Astrocyte of the cerebellum (primary cell): ENCODE measurements at regions not wholly inside any gene's neighbourhood (a gene's known extent, or its start where the extent isn't known, plus 50 kb on each side); places are given as distances from the start of the nearest gene placed in this dataset.
"Not testable (repeated sequence)": the region's sequence is repeated elsewhere in the genome, so short reads cannot be mapped to it uniquely, and the experiment has no call there.

ENCODE experiments used
- DNase-seq: peaks from one replicate; pipeline ENCODE4 v3.0.0-alpha.2; 2011; ENCODE audit warnings: low read depth
- H3K4me3 ChIP-seq: 2 replicates; pipeline ENCODE4 v1.5.1; 2011; ENCODE audit warnings: mild to moderate bottlenecking, low read depth, low read length, moderate library complexity
- in situ Hi-C: cut with HindIII; loops from 2 replicates; pipeline ENCODE4 v1.10.0; 2017; ENCODE audit warnings: low sequenced_read_pairs

GRCh38 chr9:40097992-40098391 is 742.5 kb downstream of the SPATA31A1 start:
- peak; percentile 12 for DNase-seq
- H3K4me3 ChIP-seq, in situ Hi-C loops: not testable (repeated sequence)

- DNase-seq = peak; percentile 6
- in situ Hi-C loops = not testable (repeated sequence)
Measured at GRCh38 chr9:40106003-40106782, 750.7 kb downstream of the SPATA31A1 start.

GRCh38 chr9:40106783-40107248 is 751.3 kb downstream of the SPATA31A1 start:
- in situ Hi-C loops, DNase-seq: not testable (repeated sequence)
- peak overlapping the region; percentile 54 for H3K4me3 ChIP-seq

More at GRCh38 chr9:40106003-40106782, 750.7 kb downstream of the SPATA31A1 start:
- peak overlapping the region; percentile 54 for H3K4me3 ChIP-seq

- H3K4me3 ChIP-seq, DNase-seq, in situ Hi-C loops: not testable (repeated sequence)
Measured at GRCh38 chr9:40107251-40107650, 751.8 kb downstream of the SPATA31A1 start.

DNA sequence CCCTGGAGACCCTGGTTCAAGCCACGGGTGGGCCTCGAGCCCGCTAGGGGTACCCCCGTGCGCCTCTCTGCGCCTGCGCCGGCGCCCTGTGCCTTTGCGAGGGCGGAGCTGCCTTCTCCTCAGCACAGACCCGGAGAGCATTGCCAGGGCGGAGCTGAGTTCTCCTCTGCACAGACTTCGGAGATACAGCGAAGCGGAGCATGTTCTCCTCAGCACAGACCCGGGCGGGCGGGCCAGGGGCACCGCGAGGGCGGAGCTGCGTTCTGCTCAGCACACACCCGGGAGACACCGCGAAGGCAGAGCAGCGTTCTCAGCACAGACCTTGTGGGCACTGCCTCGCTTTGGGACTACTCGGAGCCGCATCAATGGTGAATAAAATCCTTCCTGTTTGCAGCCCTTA is 753.0 kb downstream of the SPATA31A1 start:
- in situ Hi-C loops, DNase-seq, H3K4me3 ChIP-seq: not testable (repeated sequence)

DNA sequence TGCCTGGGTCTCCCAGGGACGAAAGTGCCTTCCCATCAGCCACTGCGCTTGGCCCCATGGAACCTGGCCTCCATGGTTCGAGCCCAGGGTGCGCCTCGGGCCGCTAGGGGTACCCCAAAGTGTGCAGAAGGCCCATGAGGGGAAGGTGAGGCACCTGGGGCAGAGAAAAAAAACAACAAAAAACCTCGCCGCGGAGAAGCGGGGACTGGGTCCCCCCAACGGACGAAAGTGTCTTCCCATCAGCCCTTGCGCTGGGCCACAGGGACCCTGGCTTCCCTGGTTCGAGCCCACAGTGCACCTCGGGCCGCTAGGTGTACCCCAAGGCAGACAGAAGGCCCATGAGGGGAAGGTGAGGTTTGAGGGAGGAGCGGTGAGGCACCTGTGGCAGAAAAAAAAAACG is 755.3 kb downstream of the SPATA31A1 start:
- DNase-seq, H3K4me3 ChIP-seq, in situ Hi-C loops: not testable (repeated sequence)

DNA sequence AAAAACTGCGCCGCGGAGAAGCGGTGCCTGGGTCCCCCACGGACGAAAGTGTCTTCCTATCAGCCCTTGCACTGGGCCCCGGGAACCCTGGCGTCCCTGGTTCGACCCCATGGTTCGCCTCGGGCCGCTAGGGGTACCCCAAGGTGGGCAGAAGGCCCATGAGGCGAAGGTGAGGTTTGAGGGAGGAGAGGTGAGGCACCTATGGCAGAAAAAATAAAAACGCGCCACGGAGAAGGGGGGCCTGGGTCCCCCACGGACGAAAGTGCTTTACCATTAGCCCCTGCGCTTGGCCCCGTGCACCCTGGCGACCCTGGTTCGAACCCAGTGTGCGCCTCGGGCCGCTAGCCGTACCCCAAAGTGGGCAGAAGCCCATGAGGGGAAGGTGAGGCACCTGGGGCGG is 756.1 kb downstream of the SPATA31A1 start:
- in situ Hi-C loops, H3K4me3 ChIP-seq, DNase-seq: not testable (repeated sequence)

DNA sequence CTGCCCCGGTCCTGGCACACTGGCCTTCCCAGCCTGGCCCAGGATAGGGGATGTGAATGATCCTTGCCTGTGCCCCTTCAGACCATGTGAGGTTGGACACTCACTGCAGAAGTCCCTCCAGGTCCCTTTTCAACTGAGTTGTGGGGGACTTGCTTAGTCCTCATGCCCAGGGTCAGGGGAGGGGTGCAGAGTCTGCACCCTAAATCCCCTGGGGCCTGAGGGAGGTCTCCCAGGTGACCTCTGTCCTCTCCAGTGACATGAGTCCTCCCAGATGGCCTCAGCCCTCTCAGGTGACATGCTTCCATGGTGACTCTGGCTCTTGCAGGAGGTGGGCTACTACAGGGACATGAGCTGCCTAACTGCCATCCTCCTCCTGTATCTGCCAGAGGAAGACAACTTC is 775.1 kb downstream of the SPATA31A1 start:
- in situ Hi-C loops, H3K4me3 ChIP-seq, DNase-seq: not testable (repeated sequence)

GRCh38 chr9:40169204-40169603 is 813.7 kb downstream of the SPATA31A1 start:
- in situ Hi-C loops, H3K4me3 ChIP-seq, DNase-seq: not testable (repeated sequence)

DNA sequence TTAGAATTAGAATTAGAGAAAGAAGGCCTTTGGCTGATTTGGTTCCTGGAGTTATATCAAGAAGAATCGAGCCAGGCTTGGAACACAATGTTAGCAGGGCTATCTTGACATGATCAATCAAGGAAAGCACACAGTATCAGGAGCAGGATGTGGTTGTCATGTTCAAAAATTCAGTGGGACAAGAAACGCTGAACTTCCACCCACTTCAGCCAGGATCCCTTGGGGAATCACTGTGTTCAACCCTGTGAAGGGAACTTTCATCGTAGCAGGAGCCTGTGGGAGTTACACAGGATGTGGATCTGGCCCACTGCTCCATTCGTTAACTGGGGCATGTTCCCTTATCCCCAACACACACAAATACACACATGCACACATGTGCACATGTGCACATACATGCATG is 817.8 kb downstream of the SPATA31A1 start:
- H3K4me3 ChIP-seq, DNase-seq, in situ Hi-C loops: not testable (repeated sequence)

GRCh38 chr9:40174035-40174434 is 818.6 kb downstream of the SPATA31A1 start:
- in situ Hi-C loops, DNase-seq, H3K4me3 ChIP-seq: not testable (repeated sequence)

- H3K4me3 ChIP-seq, in situ Hi-C loops, DNase-seq: not testable (repeated sequence)
Measured at GRCh38 chr9:40177403-40177802, 821.9 kb downstream of the SPATA31A1 start.

GRCh38 chr9:40191403-40191802 is 835.9 kb downstream of the SPATA31A1 start:
- in situ Hi-C loops, DNase-seq, H3K4me3 ChIP-seq: not testable (repeated sequence)

DNA sequence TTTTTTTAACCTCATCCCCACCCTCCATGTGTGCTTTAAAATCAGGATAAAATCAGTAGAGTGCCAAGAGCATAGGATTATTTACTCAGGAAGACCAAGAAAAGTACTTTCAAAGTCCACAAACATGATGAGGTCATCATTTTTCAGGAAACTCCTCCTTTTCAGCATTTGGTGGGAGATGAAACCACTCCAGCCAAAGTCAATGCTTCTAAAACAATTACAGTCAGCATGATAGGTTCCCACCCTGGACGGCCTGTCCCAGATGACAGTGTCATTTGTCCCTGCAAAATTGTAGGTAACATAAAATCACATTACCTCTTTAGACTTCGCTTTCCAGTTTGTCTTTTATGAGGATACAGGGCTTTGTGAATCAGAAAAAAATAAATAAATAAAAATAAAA is 836.7 kb downstream of the SPATA31A1 start:
- in situ Hi-C loops, DNase-seq, H3K4me3 ChIP-seq: not testable (repeated sequence)

DNA sequence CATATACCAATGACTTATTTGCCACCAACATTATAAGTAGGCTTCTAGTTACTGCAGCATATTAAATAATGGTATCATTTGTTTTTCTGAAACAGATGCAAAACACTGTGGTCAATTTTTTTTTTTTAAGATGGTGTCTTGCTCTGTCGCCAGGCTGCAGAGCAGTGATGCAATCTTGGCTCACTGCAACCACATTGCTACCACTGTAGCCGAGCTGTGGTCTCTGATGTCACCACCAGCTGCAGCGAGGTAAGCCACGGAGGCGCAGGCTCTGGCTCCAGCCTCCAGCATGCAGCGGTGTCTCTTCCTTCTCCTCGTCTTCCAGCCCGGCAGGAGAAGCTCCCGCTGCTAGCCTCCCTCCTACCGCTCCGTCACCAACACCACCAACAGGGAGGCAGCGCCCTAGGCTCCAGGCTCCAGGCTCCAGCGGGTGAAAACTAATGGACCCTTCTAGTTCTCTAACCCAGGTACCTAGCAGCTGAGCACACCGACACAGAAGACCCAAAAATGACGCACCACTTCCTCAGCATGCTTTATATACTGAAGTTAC is 840.8 kb downstream of the SPATA31A1 start:
- DNase-seq, in situ Hi-C loops, H3K4me3 ChIP-seq: not testable (repeated sequence)

- H3K4me3 ChIP-seq, DNase-seq, in situ Hi-C loops: not testable (repeated sequence)
Measured at GRCh38 chr9:40196803-40197202, 841.3 kb downstream of the SPATA31A1 start.

GRCh38 chr9:40221596-40222233 is 866.2 kb downstream of the SPATA31A1 start:
- in situ Hi-C loops, DNase-seq, H3K4me3 ChIP-seq: not testable (repeated sequence)
